ENCODE measurements at regions not wholly inside any gene's neighbourhood (a gene's known extent, or its start where the extent isn't known, plus 50 kb on each side); places are given as distances from the start of the nearest gene placed in this dataset.

DNA sequence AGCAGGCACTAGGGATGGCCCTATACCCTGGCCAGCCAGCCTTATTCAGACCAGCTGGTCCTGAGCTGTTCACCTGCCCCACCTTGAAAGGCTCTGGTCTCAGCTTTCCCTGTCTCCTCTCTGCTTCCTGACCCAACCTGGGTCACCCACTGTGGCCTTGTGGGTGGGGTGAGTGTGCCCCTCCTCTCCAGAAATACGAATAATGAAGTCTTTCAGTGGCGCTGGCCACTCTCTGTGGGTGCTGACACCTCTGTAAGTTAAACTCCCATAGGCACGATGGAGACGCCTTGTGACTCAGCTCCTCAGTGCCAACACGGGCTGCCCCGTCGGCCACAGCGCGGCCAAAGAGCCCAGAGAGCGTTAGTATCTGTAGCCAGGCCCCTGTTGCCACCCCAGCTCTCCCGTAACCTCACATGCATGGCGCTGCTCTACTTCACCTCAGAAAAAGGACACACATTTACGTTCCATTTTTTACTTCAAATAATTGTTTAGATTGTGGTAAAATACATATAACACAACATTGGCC is 74.6 kb upstream of the SEPTIN5 start:
- H3K14ac ChIP-seq (ENCODE audit: insufficient read length): no peak overlapping the region
- H3K4ac ChIP-seq (replicated peaks; ENCODE audit: insufficient read length, low read depth, low read length): no peak overlapping the region
- no peak overlapping the region for H4K91ac ChIP-seq (replicated peaks; ENCODE audit: insufficient read length, low read length)
- ChIA-PET POLR2A (ENCODE audit: partially characterized antibody) (no interaction called here), CTCF (ENCODE audit: partially characterized antibody) (interaction anchor here (0.8 to 2.2 kb wide), 5 partner anchors 8 to 84 kb away, joined by 3 to 11 read pairs (median 6); no protein-coding TSS in a partner anchor)
- no peak overlapping the region for H3K9ac ChIP-seq (replicated peaks in 1 of 4; ENCODE audit: extremely low read depth in 1 of 4, low read depth in 3 of 4, low read length in 3 of 4)
- H2BK120ac ChIP-seq (replicated peaks; ENCODE audit: low read depth, low read length): no peak overlapping the region
- 89% methylated on average over 13 of the region's 13 CpGs; no CpG with 5 or more reads in 1 of the 2 experiments for WGBS, 2 experiments (ENCODE audit: extremely low coverage in 1 of 2, insufficient coverage in 1 of 2, insufficient read length in 1 of 2, insufficient replicate concordance in 2 of 2, low coverage in 1 of 2, low lambda C conversion rate in 2 of 2, missing lambda C conversion rate in 1 of 2)
- no peaks in the 10 kb centered on the region for H3K9me3 ChIP-seq (ENCODE audit: insufficient read depth in 2 of 2, low read depth in 1 of 2, low read length in 1 of 2)
- H3K79me1 ChIP-seq (ENCODE audit: low read depth, low read length): no peaks in the 10 kb centered on the region
- H3K36me3 ChIP-seq (ENCODE audit: control insufficient read depth in 2 of 4, insufficient read depth in 4 of 4, low read length in 3 of 4): no peaks in the 10 kb centered on the region
- no peak overlapping the region for H3K23ac ChIP-seq (ENCODE audit: insufficient read length)
- peaks cover 0 to 2% (median 1%) of the 10 kb centered on the region in 4 experiments; a peak in 2 of 7 replicates for H3K27me3 ChIP-seq (replicated peaks in 1 of 4; ENCODE audit: control insufficient read depth in 3 of 4, extremely low read depth in 1 of 4, insufficient read depth in 3 of 4, low read length in 3 of 4)
- H2AFZ ChIP-seq (ENCODE audit: low read length): no peak overlapping the region
- FAIRE-seq (no peak), DNase-seq (ENCODE audit: low read depth in 1 of 2, low spot score in 2 of 2) (no peak)
- H2BK20ac ChIP-seq (ENCODE audit: low read length): no peak overlapping the region
- no peak overlapping the region for H3K56ac ChIP-seq (replicated peaks; ENCODE audit: insufficient read length, low read depth, low read length)
- H2BK12ac ChIP-seq (ENCODE audit: low read depth, low read length): no peak overlapping the region
- no peak overlapping the region for H3K4me2 ChIP-seq (ENCODE audit: insufficient read depth in 1 of 2, low read depth in 2 of 2, low read length in 2 of 2)
- no peak overlapping the region for H3K18ac ChIP-seq (ENCODE audit: extremely low read depth, low read length)
- no peak overlapping the region for H2BK15ac ChIP-seq (ENCODE audit: low read length)
- H4K20me1 ChIP-seq (replicated peaks in 1 of 2; ENCODE audit: control insufficient read depth in 1 of 2, insufficient read depth in 2 of 2, low read length in 2 of 2): peaks cover 0 to 3% of the 10 kb centered on the region in 2 experiments
- H3K27ac ChIP-seq (ENCODE audit: low read depth, low read length): no peak overlapping the region
- no peak overlapping the region for H4K8ac ChIP-seq (ENCODE audit: extremely low read depth, insufficient read depth, low read length)
- no peaks in the 10 kb centered on the region for H3K79me2 ChIP-seq (ENCODE audit: control insufficient read depth in 1 of 2, insufficient read depth in 2 of 2, low read length in 2 of 2)
- no peak overlapping the region for H4K5ac ChIP-seq (ENCODE audit: insufficient read length, low read depth, low read length)
- H3K4me1 ChIP-seq (replicated peaks in 1 of 4; ENCODE audit: control insufficient read depth in 3 of 4, insufficient read depth in 4 of 4, low read length in 3 of 4): peaks cover 0 to 2% (median 0%) of the 10 kb centered on the region in 4 experiments; a peak in 3 of 7 replicates
- no peak overlapping the region for H2AK5ac ChIP-seq (ENCODE audit: low read depth, low read length)
- peaks cover 2% of the 10 kb centered on the region; the same call in 1 of the 2 replicates for H3K23me2 ChIP-seq (ENCODE audit: low read depth, low read length)
- H2BK5ac ChIP-seq (ENCODE audit: low read depth, low read length): no peak overlapping the region
- H3K4me3 ChIP-seq (ENCODE audit: extremely low read depth in 1 of 4, insufficient read depth in 2 of 4, low read depth in 3 of 4, low read length in 4 of 4): no peak overlapping the region
- no peak for TF ChIP-seq NRF1 (IDR thresholded peaks at IDR 0.05; ENCODE audit: low read depth, low read length)
- TF ChIP-seq, protein P1, sequence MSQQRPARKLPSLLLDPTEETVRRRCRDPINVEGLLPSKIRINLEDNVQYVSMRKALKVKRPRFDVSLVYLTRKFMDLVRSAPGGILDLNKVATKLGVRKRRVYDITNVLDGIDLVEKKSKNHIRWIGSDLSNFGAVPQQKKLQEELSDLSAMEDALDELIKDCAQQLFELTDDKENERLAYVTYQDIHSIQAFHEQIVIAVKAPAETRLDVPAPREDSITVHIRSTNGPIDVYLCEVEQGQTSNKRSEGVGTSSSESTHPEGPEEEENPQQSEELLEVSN (IDR thresholded peaks at IDR 0.05): no peak
- TF ChIP-seq NANOG (IDR thresholded peaks at IDR 0.05; ENCODE audit: insufficient read depth, low read depth, low read length, poor library complexity, severe bottlenecking): no peak

All from H1 (cell line).